Neuronal stem cell (in vitro differentiated cells): ENCODE measurements at regions not wholly inside any gene's neighbourhood (a gene's known extent, or its start where the extent isn't known, plus 50 kb on each side); places are given as distances from the start of the nearest gene placed in this dataset.
A peak's percentile ranks its signal among the peaks of the same experiment; 100 is the strongest.

Source experiments
- DNase-seq: peaks from one replicate; pipeline ENCODE4 v3.0.0-alpha.2; 2013; ENCODE audit warnings: low spot score
- H2AFZ ChIP-seq: one replicate; pipeline ENCODE4 v1.6.1; 2013; ENCODE audit warnings: mild to moderate bottlenecking, low read length, inconsistent platforms
- H2AK5ac ChIP-seq: 2 replicates; pipeline ENCODE4 v1.6.1; 2013; ENCODE audit warnings: low read depth, mild to moderate bottlenecking, inconsistent platforms, low read length, moderate library complexity, mixed read lengths
- H2BK120ac ChIP-seq: 2 replicates; pipeline ENCODE4 v1.6.1; 2013; ENCODE audit warnings: low read depth, mild to moderate bottlenecking, inconsistent platforms, low read length, moderate library complexity, mixed read lengths
- H2BK12ac ChIP-seq: one replicate; pipeline ENCODE4 v1.6.1; 2013; ENCODE audit warnings: low read length, inconsistent platforms
- H2BK15ac ChIP-seq: 2 replicates; pipeline ENCODE4 v1.6.1; 2013; ENCODE audit warnings: mild to moderate bottlenecking, low read length, inconsistent platforms, mixed read lengths
- H2BK5ac ChIP-seq: one replicate; pipeline ENCODE4 v1.6.1; 2013; ENCODE audit warnings: inconsistent platforms, mild to moderate bottlenecking, low read length, moderate library complexity
- H3K14ac ChIP-seq: one replicate; pipeline ENCODE4 v1.6.1; 2013; ENCODE audit warnings: low read length, inconsistent platforms
- H3K18ac ChIP-seq: 2 replicates; pipeline ENCODE4 v1.6.1; 2013; ENCODE audit warnings: low read length, inconsistent platforms
- H3K23ac ChIP-seq: 2 replicates; pipeline ENCODE4 v1.6.1; 2013; ENCODE audit warnings: low read depth, mild to moderate bottlenecking, mixed read lengths, low read length, inconsistent platforms; ENCODE audit not compliant: poor library complexity
- H3K27ac ChIP-seq: replicated peaks from 3 replicates; pipeline ENCODE4 v1.5.1; 2013; ENCODE audit warnings: low read length, inconsistent platforms
- H3K27me3 ChIP-seq, 3 experiments: 2 replicates each; pipeline ENCODE4 v1.6.1; 2013; ENCODE audit warnings: low read length in 3 of 3, mild to moderate bottlenecking in 2 of 3, inconsistent platforms in 1 of 3, low read depth in 1 of 3, mixed read lengths in 1 of 3, moderate library complexity in 1 of 3; ENCODE audit not compliant: control insufficient read depth in 3 of 3, insufficient read depth in 3 of 3
- H3K36me3 ChIP-seq, 2 donors: replicated peaks in 1 of 2; 2 replicates each; pipeline ENCODE4 v1.6.1; 2013; ENCODE audit warnings: low read length in 2 of 2; ENCODE audit not compliant: control insufficient read depth in 2 of 2, insufficient read depth in 2 of 2
- H3K4ac ChIP-seq: 2 replicates; pipeline ENCODE4 v1.6.1; 2013; ENCODE audit warnings: inconsistent platforms, mild to moderate bottlenecking, low read length, moderate library complexity
- H3K4me1 ChIP-seq, 2 donors: 1 replicate in 1 of 2; 2 replicates in 1 of 2; pipeline ENCODE4 v1.6.1; 2013; ENCODE audit warnings: low read length in 2 of 2, low read depth in 1 of 2; ENCODE audit not compliant: control insufficient read depth in 2 of 2, insufficient read depth in 1 of 2
- H3K4me2 ChIP-seq: one replicate; pipeline ENCODE4 v1.6.1; 2013; ENCODE audit warnings: mild to moderate bottlenecking, low read length, inconsistent platforms; ENCODE audit not compliant: insufficient read depth, poor library complexity, severe bottlenecking
- H3K4me3 ChIP-seq, 2 donors: 2 replicates each; pipeline ENCODE4 v1.5.1; 2013; ENCODE audit warnings: low read length in 2 of 2, mild to moderate bottlenecking in 2 of 2, inconsistent platforms in 1 of 2, moderate library complexity in 1 of 2
- H3K79me1 ChIP-seq: one replicate; pipeline ENCODE4 v1.6.1; 2013; ENCODE audit warnings: low read depth, mild to moderate bottlenecking, inconsistent platforms, low read length, moderate library complexity
- H3K9ac ChIP-seq: one replicate; pipeline ENCODE4 v1.6.1; 2013; ENCODE audit warnings: mild to moderate bottlenecking, low read depth, low read length, inconsistent platforms; ENCODE audit not compliant: poor library complexity
- H3K9me3 ChIP-seq, 2 donors: replicated peaks in 1 of 2; 2 replicates each; pipeline versions ENCODE3 to v1.6.1; 2013; ENCODE audit warnings: low read length in 2 of 2, mild to moderate bottlenecking in 2 of 2, inconsistent platforms in 1 of 2, low read depth in 1 of 2, mixed read lengths in 1 of 2, moderate library complexity in 1 of 2; ENCODE audit not compliant: control insufficient read depth in 2 of 2, insufficient read depth in 1 of 2
- H4K8ac ChIP-seq: one replicate; pipeline ENCODE4 v1.6.1; 2013; ENCODE audit warnings: low read depth, mild to moderate bottlenecking, inconsistent platforms, low read length, moderate library complexity
- H4K91ac ChIP-seq: one replicate; pipeline ENCODE4 v1.6.1; 2013; ENCODE audit warnings: low read length, low read depth, mild to moderate bottlenecking, inconsistent platforms; ENCODE audit not compliant: poor library complexity
- WGBS, 2 donors: extraction: QIAGEN DNeasy Blood & Tissue Kit; methylation state at CpG; one replicate each; pipeline ENCODE4 v1.1.7; 2013; ENCODE audit warnings: missing lambda C conversion rate in 2 of 2, mixed read lengths in 1 of 2; ENCODE audit not compliant: insufficient read length in 2 of 2, insufficient replicate concordance in 1 of 2; ENCODE audit errors: extremely low coverage in 2 of 2; 5-methylcytosine and 5-hydroxymethylcytosine counted together

- Histone ChIP-seq H2BK12ac (no peak overlapping the region), H3K9me3 (no peaks in the 10 kb centered on the region), H2AFZ (no peak overlapping the region), H3K4me3 (no peak overlapping the region), H3K4me2 (no peak overlapping the region), H3K27ac (no peak overlapping the region), H3K9ac (no peak overlapping the region), H4K91ac (no peak overlapping the region), H3K36me3 (no peaks in the 10 kb centered on the region), H2BK5ac (no peak overlapping the region), H3K14ac (no peak overlapping the region), H3K27me3 (peaks cover 0 to 60% (median 0%) of the 10 kb centered on the region in 3 experiments), H2BK15ac (no peak overlapping the region), H3K4me1 (no peaks in the 10 kb centered on the region), H4K8ac (no peak overlapping the region), H3K23ac (no peak overlapping the region), H3K18ac (peak overlapping the region; percentile 36), H2BK120ac (no peak overlapping the region), H2AK5ac (peak overlapping the region; percentile 38), H3K4ac (peak overlapping the region; percentile 37), H3K79me1 (no peaks in the 10 kb centered on the region)
- no peak for DNase-seq
- WGBS, 2 donors = no CpG with 5 or more reads among the region's 18 CpGs
Measured at GRCh38 chr3:14307656-14308302, 94.6 kb upstream of the SLC6A6 start.

- Histone ChIP-seq H2AK5ac (no peak overlapping the region), H3K9me3 (no peaks in the 10 kb centered on the region), H3K27ac (no peak overlapping the region), H2BK120ac (no peak overlapping the region), H3K23ac (no peak overlapping the region), H3K4me2 (no peak overlapping the region), H3K36me3 (no peaks in the 10 kb centered on the region), H4K91ac (no peak overlapping the region), H3K4me1 (no peaks in the 10 kb centered on the region), H3K4ac (no peak overlapping the region), H3K18ac (no peak overlapping the region), H3K27me3 (peaks cover 0 to 54% (median 0%) of the 10 kb centered on the region in 3 experiments), H2BK5ac (no peak overlapping the region), H2AFZ (no peak overlapping the region), H3K9ac (no peak overlapping the region), H3K79me1 (no peaks in the 10 kb centered on the region), H2BK15ac (no peak overlapping the region), H4K8ac (no peak overlapping the region), H3K4me3 (no peak overlapping the region), H2BK12ac (no peak overlapping the region), H3K14ac (no peak overlapping the region)
- DNase-seq = no peak
Measured at GRCh38 chr3:14311729-14312128, 90.7 kb upstream of the SLC6A6 start.

GRCh38 chr3:14312375-14312774 lies 90.0 kb upstream of the SLC6A6 start:
- peak overlapping the region; percentile 94 for H3K4ac ChIP-seq
- H3K18ac ChIP-seq = peak overlapping the region; percentile 53
- no peak overlapping the region for H2BK120ac ChIP-seq
- H4K91ac ChIP-seq = no peak overlapping the region
- no peak overlapping the region for H4K8ac ChIP-seq
- H3K27ac ChIP-seq = no peak overlapping the region
- no CpG with 5 or more reads among the region's 10 CpGs for WGBS, 2 donors
- no peak overlapping the region for H3K14ac ChIP-seq
- H3K79me1 ChIP-seq = no peaks in the 10 kb centered on the region
- no peak overlapping the region for H3K4me2 ChIP-seq
- peaks cover 0 to 56% (median 0%) of the 10 kb centered on the region in 3 experiments for H3K27me3 ChIP-seq
- H2AFZ ChIP-seq = no peak overlapping the region
- H3K4me3 ChIP-seq = no peak overlapping the region
- H2AK5ac ChIP-seq = peak overlapping the region; percentile 27
- H3K4me1 ChIP-seq = peaks cover 0 to under 1% of the 10 kb centered on the region in 2 donors
- peak overlapping the region; percentile 30 for H2BK5ac ChIP-seq
- H2BK12ac ChIP-seq = peak overlapping the region; percentile 18
- peak overlapping the region; percentile 25 for H2BK15ac ChIP-seq
- peak overlapping the region; percentile 67 for H3K9ac ChIP-seq
- no peak for DNase-seq
- H3K23ac ChIP-seq = no peak overlapping the region
- no peaks in the 10 kb centered on the region for H3K9me3 ChIP-seq
- no peaks in the 10 kb centered on the region for H3K36me3 ChIP-seq

GRCh38 chr3:14317057-14317553 lies 85.3 kb upstream of the SLC6A6 start:
- no peak for DNase-seq
- Histone ChIP-seq H3K79me1 (no peaks in the 10 kb centered on the region), H3K18ac (no peak overlapping the region), H2BK15ac (no peak overlapping the region), H3K27me3 (peaks cover 0 to 40% (median 0%) of the 10 kb centered on the region in 3 experiments), H3K4me2 (no peak overlapping the region), H4K8ac (no peak overlapping the region), H3K36me3 (no peaks in the 10 kb centered on the region), H2BK12ac (no peak overlapping the region), H3K4me1 (peaks cover 0 to 2% of the 10 kb centered on the region in 2 donors), H3K9me3 (no peaks in the 10 kb centered on the region), H3K4me3 (no peak overlapping the region), H4K91ac (no peak overlapping the region), H2BK5ac (no peak overlapping the region), H3K23ac (no peak overlapping the region), H3K14ac (peak overlapping the region; percentile 1), H3K27ac (no peak overlapping the region), H3K4ac (no peak overlapping the region), H2AK5ac (peak overlapping the region; percentile 21), H2AFZ (no peak overlapping the region), H3K9ac (no peak overlapping the region), H2BK120ac (no peak overlapping the region)
- WGBS, 2 donors = no CpG with 5 or more reads among the region's 6 CpGs
